Vagina (tissue), 2 donors: ENCODE measurements at regions not wholly inside any gene's neighbourhood (a gene's known extent, or its start where the extent isn't known, plus 50 kb on each side); places are given as distances from the start of the nearest gene placed in this dataset.

Experiments
- DNase-seq, 2 donors: peaks; one replicate each; pipeline ENCODE4 v3.0.0-alpha.2; 2017; ENCODE audit errors: extremely low spot score in 2 of 2
- H3K27ac ChIP-seq: fragments of 200-600 bp; sonication (generic); one replicate; pipeline ENCODE4 v1.5.1; 2019
- H3K27me3 ChIP-seq: fragments of 200-600 bp; sonication (generic); one replicate; pipeline ENCODE4 v1.5.1; 2019
- H3K36me3 ChIP-seq, 2 donors: fragments of 200-600 bp; sonication (generic); one replicate each; pipeline ENCODE4 v1.5.1; 2017 to 2019
- H3K4me1 ChIP-seq: fragments of 200-600 bp; sonication (generic); one replicate; pipeline ENCODE4 v1.5.1; 2019
- H3K4me3 ChIP-seq, 2 donors: fragments of 200-600 bp; sonication (generic); 1 replicate in 1 of 2; 2 replicates in 1 of 2; pipeline ENCODE4 v1.5.1; 2016 to 2019
- H3K9me3 ChIP-seq: fragments of 200-600 bp; sonication (generic); one replicate; pipeline ENCODE4 v1.5.1; 2019
- CTCF ChIP-seq, 3 experiments: fragments of 450-650 bp in 2 of 3; fragments of 200-600 bp in 1 of 3; sonication (generic) in 1 of 3; IDR thresholded peaks; one replicate each; pipeline ENCODE4 v1.5.1; 2017 to 2019; ENCODE audit warnings: antibody characterized with exemption in 3 of 3, mild to moderate bottlenecking in 2 of 3, moderate library complexity in 2 of 3
- POLR2A ChIP-seq, 2 donors: fragments of 450-650 bp; IDR thresholded peaks; one replicate each; pipeline ENCODE4 v1.6.1; 2017; ENCODE audit warnings: antibody characterized with exemption in 2 of 2, mild to moderate bottlenecking in 2 of 2, moderate library complexity in 2 of 2
- POLR2AphosphoS5 ChIP-seq, 2 donors: sonication (generic); formaldehyde crosslinking; IDR thresholded peaks; one replicate each; pipeline ENCODE4 v1.9.0; 2017; ENCODE audit warnings: antibody characterized with exemption in 2 of 2, mild to moderate bottlenecking in 2 of 2, low read depth in 1 of 2; ENCODE audit not compliant: insufficient read depth in 1 of 2
- intact Hi-C: fragments of 100-400 bp; cut with DNase I; formaldehyde crosslinking; loops from one replicate; pipeline ENCODE4 v1.15.1; 2023

- no peak for TF ChIP-seq CTCF (IDR thresholded peaks at IDR 0.05)
- intact Hi-C loops: no loop called here
- Histone ChIP-seq H3K36me3 (no peaks in the 10 kb centered on the region), H3K9me3 (no peaks in the 10 kb centered on the region), H3K27ac (no peak overlapping the region), H3K27me3 (no peaks in the 10 kb centered on the region), H3K4me3 (no peak overlapping the region), H3K4me1 (no peaks in the 10 kb centered on the region)
- no peak for DNase-seq
Measured at GRCh38 chr15:53844634-53845033, 85.2 kb upstream of the WDR72 start.

- intact Hi-C loops: no loop called here
- Histone ChIP-seq H3K27me3 (no peaks in the 10 kb centered on the region), H3K36me3 (no peaks in the 10 kb centered on the region), H3K27ac (no peak overlapping the region), H3K4me3 (no peak overlapping the region), H3K9me3 (no peaks in the 10 kb centered on the region), H3K4me1 (no peaks in the 10 kb centered on the region)
- TF ChIP-seq CTCF (IDR thresholded peaks at IDR 0.05): no peak
- no peak for TF ChIP-seq POLR2A (IDR thresholded peaks at IDR 0.05)
- TF ChIP-seq POLR2AphosphoS5 (IDR thresholded peaks at IDR 0.05; ENCODE audit: insufficient read depth in 1 of 2, low read depth in 1 of 2): no peak
- DNase-seq: no peak
Measured at GRCh38 chr15:53843869-53844569, 84.6 kb upstream of the WDR72 start.

GRCh38 chr15:53843166-53843565, 83.7 kb upstream of the WDR72 start:
- TF ChIP-seq CTCF (IDR thresholded peaks at IDR 0.05) (no peak), POLR2AphosphoS5 (IDR thresholded peaks at IDR 0.05; ENCODE audit: insufficient read depth in 1 of 2, low read depth in 1 of 2) (no peak), POLR2A (IDR thresholded peaks at IDR 0.05) (no peak)
- intact Hi-C loops: no loop called here
- DNase-seq: no peak
- Histone ChIP-seq H3K27ac (no peak overlapping the region), H3K4me3 (no peak overlapping the region), H3K4me1 (no peaks in the 10 kb centered on the region), H3K9me3 (no peaks in the 10 kb centered on the region), H3K36me3 (no peaks in the 10 kb centered on the region), H3K27me3 (no peaks in the 10 kb centered on the region)

- Histone ChIP-seq H3K9me3 (no peaks in the 10 kb centered on the region), H3K36me3 (no peaks in the 10 kb centered on the region), H3K27ac (no peak overlapping the region), H3K4me1 (no peaks in the 10 kb centered on the region), H3K4me3 (no peak overlapping the region), H3K27me3 (no peaks in the 10 kb centered on the region)
- intact Hi-C loops: no loop called here
- no peak for DNase-seq
- no peak for TF ChIP-seq POLR2AphosphoS5 (IDR thresholded peaks at IDR 0.05; ENCODE audit: insufficient read depth in 1 of 2, low read depth in 1 of 2)
- no peak for TF ChIP-seq CTCF (IDR thresholded peaks at IDR 0.05)
- no peak for TF ChIP-seq POLR2A (IDR thresholded peaks at IDR 0.05)
Measured at GRCh38 chr15:53841651-53842050, 82.2 kb upstream of the WDR72 start.

GRCh38 chr15:53840681-53841080, 81.2 kb upstream of the WDR72 start:
- no peak for DNase-seq
- no peaks in the 10 kb centered on the region for H3K36me3 ChIP-seq
- intact Hi-C loops: no loop called here
- H3K4me3 ChIP-seq: no peak overlapping the region
- H3K27ac ChIP-seq: no peak overlapping the region
- no peaks in the 10 kb centered on the region for H3K4me1 ChIP-seq
- no peaks in the 10 kb centered on the region for H3K9me3 ChIP-seq
- H3K27me3 ChIP-seq: no peaks in the 10 kb centered on the region
- TF ChIP-seq POLR2A (IDR thresholded peaks at IDR 0.05) (no peak), POLR2AphosphoS5 (IDR thresholded peaks at IDR 0.05; ENCODE audit: insufficient read depth in 1 of 2, low read depth in 1 of 2) (no peak), CTCF (IDR thresholded peaks at IDR 0.05) (no peak)
